Sigmoid colon (tissue), 4 donors: ENCODE measurements at regions not wholly inside any gene's neighbourhood (a gene's known extent, or its start where the extent isn't known, plus 50 kb on each side); places are given as distances from the start of the nearest gene placed in this dataset.

Source experiments
- POLR2A ChIP-seq, 2 donors: fragments of 450-650 bp; IDR thresholded peaks; one replicate each; pipeline ENCODE4 v1.6.1; 2016; ENCODE audit warnings: antibody characterized with exemption in 2 of 2, mild to moderate bottlenecking in 2 of 2, moderate library complexity in 2 of 2
- POLR2AphosphoS5 ChIP-seq, 4 donors: sonication (generic); formaldehyde crosslinking; IDR thresholded peaks; one replicate each; pipeline ENCODE4 v1.6.1; 2017; ENCODE audit warnings: antibody characterized with exemption in 4 of 4
- TF ChIP-seq, protein P1 (sequence below), 4 experiments: fragments of 450-650 bp in 3 of 4; fragments of 200-600 bp in 1 of 4; IDR thresholded peaks; one replicate each; pipeline ENCODE4 v1.5.1; 2016 to 2019; ENCODE audit warnings: antibody characterized with exemption in 4 of 4, mild to moderate bottlenecking in 3 of 4, moderate library complexity in 2 of 4

- TF ChIP-seq POLR2AphosphoS5 (IDR thresholded peaks at IDR 0.05) (no peak), POLR2A (IDR thresholded peaks at IDR 0.05) (no peak)
- TF ChIP-seq, protein P1, sequence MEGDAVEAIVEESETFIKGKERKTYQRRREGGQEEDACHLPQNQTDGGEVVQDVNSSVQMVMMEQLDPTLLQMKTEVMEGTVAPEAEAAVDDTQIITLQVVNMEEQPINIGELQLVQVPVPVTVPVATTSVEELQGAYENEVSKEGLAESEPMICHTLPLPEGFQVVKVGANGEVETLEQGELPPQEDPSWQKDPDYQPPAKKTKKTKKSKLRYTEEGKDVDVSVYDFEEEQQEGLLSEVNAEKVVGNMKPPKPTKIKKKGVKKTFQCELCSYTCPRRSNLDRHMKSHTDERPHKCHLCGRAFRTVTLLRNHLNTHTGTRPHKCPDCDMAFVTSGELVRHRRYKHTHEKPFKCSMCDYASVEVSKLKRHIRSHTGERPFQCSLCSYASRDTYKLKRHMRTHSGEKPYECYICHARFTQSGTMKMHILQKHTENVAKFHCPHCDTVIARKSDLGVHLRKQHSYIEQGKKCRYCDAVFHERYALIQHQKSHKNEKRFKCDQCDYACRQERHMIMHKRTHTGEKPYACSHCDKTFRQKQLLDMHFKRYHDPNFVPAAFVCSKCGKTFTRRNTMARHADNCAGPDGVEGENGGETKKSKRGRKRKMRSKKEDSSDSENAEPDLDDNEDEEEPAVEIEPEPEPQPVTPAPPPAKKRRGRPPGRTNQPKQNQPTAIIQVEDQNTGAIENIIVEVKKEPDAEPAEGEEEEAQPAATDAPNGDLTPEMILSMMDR (IDR thresholded peaks at IDR 0.05) = no peak
Measured at GRCh38 chr4:165774326-165774725, 98.7 kb upstream of the TLL1 start.
